ENCODE measurements at regions not wholly inside any gene's neighbourhood (a gene's known extent, or its start where the extent isn't known, plus 50 kb on each side); places are given as distances from the start of the nearest gene placed in this dataset.

DNA sequence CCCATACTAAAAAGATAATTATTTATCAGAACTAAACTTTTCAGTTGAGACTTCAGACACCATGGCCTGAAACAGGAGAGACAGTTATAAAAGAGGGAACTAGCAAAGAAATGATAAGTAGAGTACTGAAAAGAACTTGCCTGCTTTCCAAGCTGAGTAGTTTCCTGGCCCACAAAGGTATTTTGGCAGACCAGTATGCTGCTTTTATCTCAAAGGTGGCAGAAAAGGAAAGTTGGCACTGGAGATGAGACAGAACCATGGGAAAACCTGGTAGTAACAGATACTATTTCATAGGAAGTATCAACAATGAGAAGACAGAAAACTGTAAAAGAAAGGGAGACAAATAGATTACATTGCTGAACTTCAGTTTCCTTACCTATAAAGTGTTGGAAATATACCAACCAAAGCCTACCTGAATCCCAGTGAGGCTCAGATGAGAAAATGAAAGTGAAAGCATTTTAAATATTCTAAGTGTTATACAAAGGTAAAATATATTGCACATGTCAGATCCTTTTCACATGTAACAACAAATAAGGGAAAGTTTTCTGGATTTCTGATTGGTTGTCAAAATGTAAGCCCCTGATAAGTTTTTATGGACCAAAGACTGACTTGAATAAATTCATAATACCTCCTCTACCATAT, 155.3 kb upstream of the FSCB start:
- TF ChIP-seq CTCF (IDR thresholded peaks at IDR 0.05; ENCODE audit: low read depth, low read length, poor library complexity, severe bottlenecking): no peak
- no peak for TF ChIP-seq EZH2phosphoT487 (IDR thresholded peaks at IDR 0.05; ENCODE audit: borderline replicate concordance, low read length)

All from DOHH2 (cell line).